Inflammatory macrophage treated with lipopolysaccharide for 4 hours (primary cell): ENCODE measurements at regions not wholly inside any gene's neighbourhood (a gene's known extent, or its start where the extent isn't known, plus 50 kb on each side); places are given as distances from the start of the nearest gene placed in this dataset.

Experiments
- DNase-seq: peaks from one replicate; pipeline ENCODE4 v3.0.0-alpha.2; 2020

GRCh38 chr1:213657013-213657412, 330.8 kb upstream of the PROX1 start:
- no peak for DNase-seq

GRCh38 chr1:213657879-213658278, 329.9 kb upstream of the PROX1 start:
- no peak for DNase-seq

- no peak for DNase-seq
Measured at GRCh38 chr1:213658457-213658856, 329.3 kb upstream of the PROX1 start.

- no peak for DNase-seq
Measured at GRCh38 chr1:213659580-213660547, 327.9 kb upstream of the PROX1 start.

GRCh38 chr1:213661302-213661701, 326.5 kb upstream of the PROX1 start:
- no peak for DNase-seq

GRCh38 chr1:213666113-213666512, 321.7 kb upstream of the PROX1 start:
- DNase-seq: no peak

GRCh38 chr1:213666922-213667321, 320.9 kb upstream of the PROX1 start:
- no peak for DNase-seq

- DNase-seq: no peak
Measured at GRCh38 chr1:213669512-213669911, 318.3 kb upstream of the PROX1 start.

- no peak for DNase-seq
Measured at GRCh38 chr1:213669964-213670691, 317.6 kb upstream of the PROX1 start.

GRCh38 chr1:213670692-213671023, 317.1 kb upstream of the PROX1 start:
- DNase-seq: no peak

- DNase-seq: no peak
Measured at GRCh38 chr1:213675043-213675442, 312.7 kb upstream of the PROX1 start.

- no peak for DNase-seq
Measured at GRCh38 chr1:213676736-213677135, 311.0 kb upstream of the PROX1 start.

- DNase-seq: no peak
Measured at GRCh38 chr1:213678348-213678747, 309.4 kb upstream of the PROX1 start.

- no peak for DNase-seq
Measured at GRCh38 chr1:213678753-213679152, 309.0 kb upstream of the PROX1 start.

GRCh38 chr1:213679153-213679552, 308.6 kb upstream of the PROX1 start:
- no peak for DNase-seq

- DNase-seq: no peak
Measured at GRCh38 chr1:213680677-213681325, 307.0 kb upstream of the PROX1 start.

GRCh38 chr1:213681788-213682340, 305.9 kb upstream of the PROX1 start:
- DNase-seq: no peak

GRCh38 chr1:213683529-213683928, 304.2 kb upstream of the PROX1 start:
- no peak for DNase-seq

GRCh38 chr1:213684454-213684853, 303.3 kb upstream of the PROX1 start:
- DNase-seq: no peak

- no peak for DNase-seq
Measured at GRCh38 chr1:213685992-213686582, 301.7 kb upstream of the PROX1 start.

- DNase-seq: no peak
Measured at GRCh38 chr1:213686983-213687382, 300.8 kb upstream of the PROX1 start.

GRCh38 chr1:213687832-213688231, 299.9 kb upstream of the PROX1 start:
- DNase-seq: no peak

GRCh38 chr1:213688655-213689054, 299.1 kb upstream of the PROX1 start:
- no peak for DNase-seq
